ENCODE measurements at regions not wholly inside any gene's neighbourhood (a gene's known extent, or its start where the extent isn't known, plus 50 kb on each side); places are given as distances from the start of the nearest gene placed in this dataset.
A peak's percentile ranks its signal among the peaks of the same experiment; 100 is the strongest.

- Histone ChIP-seq H3K79me2 (ENCODE audit: low read depth) (no peaks in the 10 kb centered on the region), H3F3A (ENCODE audit: low read depth) (no peaks in the 10 kb centered on the region), H4K20me1 (ENCODE audit: low read depth) (no peaks in the 10 kb centered on the region), H2AFZ (replicated peaks) (no peak overlapping the region), H3K9ac (no peak overlapping the region), H3K4me2 (no peak overlapping the region), H3K9me3 (ENCODE audit: low read depth) (no peaks in the 10 kb centered on the region), H3K4me1 (peaks cover 6% of the 10 kb centered on the region), H3K27me3 (no peaks in the 10 kb centered on the region), H3K4me3 (no peak overlapping the region), H3K36me3 (no peaks in the 10 kb centered on the region), H3K27ac (no peak overlapping the region)
- no peak for DNase-seq (ENCODE audit: low spot score)
- no peak overlapping the region for H3K4me3 Mint-ChIP-seq
- H3K36me3 Mint-ChIP-seq: peaks cover 10% of the 10 kb centered on the region
- H3K27ac Mint-ChIP-seq: peak overlapping the region; percentile 64
- H3K9me3 Mint-ChIP-seq: peaks cover 25% of the 10 kb centered on the region
- peaks cover 42% of the 10 kb centered on the region for H3K4me1 Mint-ChIP-seq
- H3K27me3 Mint-ChIP-seq (ENCODE audit: insufficient read depth, low read depth): peaks cover 3% of the 10 kb centered on the region
- TF ChIP-seq EZH2 (IDR thresholded peaks at IDR 0.05) (no peak), CTCF (IDR thresholded peaks at IDR 0.05) (no peak)
These were observed 215.4 kb upstream of the CCN2 start for GRCh38 chr6:132166526-132167051.

GRCh38 chr6:132165677-132166076 is 214.5 kb upstream of the CCN2 start:
- Mint-ChIP-seq H3K36me3 (peaks cover 10% of the 10 kb centered on the region), H3K27me3 (ENCODE audit: insufficient read depth, low read depth) (peaks cover 3% of the 10 kb centered on the region), H3K27ac (no peak overlapping the region), H3K9me3 (peaks cover 25% of the 10 kb centered on the region), H3K4me3 (no peak overlapping the region), H3K4me1 (peaks cover 34% of the 10 kb centered on the region)
- Histone ChIP-seq H3K4me2 (no peak overlapping the region), H3K9ac (no peak overlapping the region), H3K36me3 (no peaks in the 10 kb centered on the region), H3K4me1 (peaks cover 6% of the 10 kb centered on the region), H4K20me1 (ENCODE audit: low read depth) (no peaks in the 10 kb centered on the region), H3K27me3 (no peaks in the 10 kb centered on the region), H3F3A (ENCODE audit: low read depth) (no peaks in the 10 kb centered on the region), H2AFZ (replicated peaks) (no peak overlapping the region), H3K9me3 (ENCODE audit: low read depth) (no peaks in the 10 kb centered on the region), H3K4me3 (no peak overlapping the region), H3K27ac (no peak overlapping the region), H3K79me2 (ENCODE audit: low read depth) (no peaks in the 10 kb centered on the region)
- TF ChIP-seq EZH2 (IDR thresholded peaks at IDR 0.05) (no peak), EZH2phosphoT487 (IDR thresholded peaks at IDR 0.05) (no peak), CTCF (IDR thresholded peaks at IDR 0.05) (no peak)
- no peak for DNase-seq (ENCODE audit: low spot score)

- H3K9me3 ChIP-seq (ENCODE audit: low read depth): no peaks in the 10 kb centered on the region
- peaks cover 10% of the 10 kb centered on the region for H3K36me3 Mint-ChIP-seq
- H3K36me3 ChIP-seq: no peaks in the 10 kb centered on the region
- no peak overlapping the region for H3K27ac Mint-ChIP-seq
- H3K9ac ChIP-seq: no peak overlapping the region
- no peak overlapping the region for H3K4me3 Mint-ChIP-seq
- no peak overlapping the region for H2AFZ ChIP-seq (replicated peaks)
- H3K4me2 ChIP-seq: no peak overlapping the region
- peak; percentile 50 for DNase-seq (ENCODE audit: low spot score)
- H3K4me1 ChIP-seq: no peaks in the 10 kb centered on the region
- TF ChIP-seq EZH2phosphoT487 (IDR thresholded peaks at IDR 0.05) (no peak), CTCF (IDR thresholded peaks at IDR 0.05) (peak; percentile 63), EZH2 (IDR thresholded peaks at IDR 0.05) (no peak)
- no peaks in the 10 kb centered on the region for H3K79me2 ChIP-seq (ENCODE audit: low read depth)
- H3K27ac ChIP-seq: no peak overlapping the region
- no peaks in the 10 kb centered on the region for H4K20me1 ChIP-seq (ENCODE audit: low read depth)
- H3K27me3 ChIP-seq: no peaks in the 10 kb centered on the region
- H3K4me1 Mint-ChIP-seq: no peaks in the 10 kb centered on the region
- H3K4me3 ChIP-seq: no peak overlapping the region
- no peaks in the 10 kb centered on the region for H3F3A ChIP-seq (ENCODE audit: low read depth)
- peaks cover 3% of the 10 kb centered on the region for H3K27me3 Mint-ChIP-seq (ENCODE audit: insufficient read depth, low read depth)
- H3K9me3 Mint-ChIP-seq: peaks cover 31% of the 10 kb centered on the region
These were observed 210.1 kb upstream of the CCN2 start for GRCh38 chr6:132161283-132161682.

All from neural progenitor cell (in vitro differentiated cells).